ENCODE measurements at regions not wholly inside any gene's neighbourhood (a gene's known extent, or its start where the extent isn't known, plus 50 kb on each side); places are given as distances from the start of the nearest gene placed in this dataset.

- Histone ChIP-seq H3K36me3 (no peaks in the 10 kb centered on the region), H3K4me1 (no peaks in the 10 kb centered on the region), H3K4me3 (no peak overlapping the region), H3K27me3 (no peaks in the 10 kb centered on the region), H3K27ac (no peak overlapping the region), H3K9me3 (no peaks in the 10 kb centered on the region)
- no peak for TF ChIP-seq CTCF (IDR thresholded peaks at IDR 0.05)
- DNase-seq (ENCODE audit: low spot score): no peak
Observed at GRCh38 chr4:112807083-112807482, 170.1 kb downstream of the LARP7 start.

- H3K27ac ChIP-seq: no peak overlapping the region
- no peak for TF ChIP-seq CTCF (IDR thresholded peaks at IDR 0.05)
- no peaks in the 10 kb centered on the region for H3K4me1 ChIP-seq
- no peaks in the 10 kb centered on the region for H3K9me3 ChIP-seq
- no peaks in the 10 kb centered on the region for H3K36me3 ChIP-seq
- no peaks in the 10 kb centered on the region for H3K27me3 ChIP-seq
- DNase-seq (ENCODE audit: low spot score): no peak
- H3K4me3 ChIP-seq: no peak overlapping the region
Observed at GRCh38 chr4:112808001-112808400, 171.1 kb downstream of the LARP7 start.

- no peak for TF ChIP-seq CTCF (IDR thresholded peaks at IDR 0.05)
- H3K36me3 ChIP-seq: no peaks in the 10 kb centered on the region
- DNase-seq (ENCODE audit: low spot score): no peak
- H3K4me3 ChIP-seq: no peak overlapping the region
- no peaks in the 10 kb centered on the region for H3K27me3 ChIP-seq
- no peaks in the 10 kb centered on the region for H3K9me3 ChIP-seq
- peaks cover 0 to 14% of the 10 kb centered on the region in 2 donors for H3K4me1 ChIP-seq
- H3K27ac ChIP-seq: no peak overlapping the region
Observed at GRCh38 chr4:112813790-112814189, 176.8 kb downstream of the LARP7 start.

GRCh38 chr4:112817933-112818593, 181.1 kb downstream of the LARP7 start:
- no peak for TF ChIP-seq CTCF (IDR thresholded peaks at IDR 0.05)
- H3K27ac ChIP-seq: peak overlapping the region; percentile 19 to 45
- H3K4me3 ChIP-seq: peak overlapping the region; percentile 25 to 44
- H3K27me3 ChIP-seq: no peaks in the 10 kb centered on the region
- no peaks in the 10 kb centered on the region for H3K36me3 ChIP-seq
- H3K4me1 ChIP-seq: peaks cover 0 to 16% of the 10 kb centered on the region in 2 donors
- no peaks in the 10 kb centered on the region for H3K9me3 ChIP-seq
- DNase-seq (ENCODE audit: low spot score): peak; percentile 87

DNA sequence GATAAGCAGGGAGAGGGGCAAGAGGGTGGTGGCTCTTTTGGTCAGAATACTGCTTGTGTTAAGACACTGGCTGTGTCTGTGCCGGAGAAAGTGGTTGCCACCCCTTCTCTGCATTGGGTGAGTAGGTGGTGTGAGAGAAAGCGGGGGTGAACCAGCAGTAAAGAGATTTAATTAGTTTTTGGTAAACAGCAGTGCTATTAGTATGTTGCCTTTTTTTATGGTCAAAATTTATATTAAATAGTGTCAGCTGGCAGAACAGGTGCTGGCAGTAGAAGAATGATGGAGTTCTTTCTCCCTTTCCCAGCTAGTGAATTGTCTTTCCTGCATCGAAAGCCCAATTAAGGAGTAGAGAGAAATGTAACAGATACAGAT, 181.6 kb downstream of the LARP7 start:
- Histone ChIP-seq H3K27ac (peak overlapping the region; percentile 19 to 45), H3K36me3 (no peaks in the 10 kb centered on the region)

More for the DNA sequence above, 181.6 kb downstream of the LARP7 start:
- H3K27me3 ChIP-seq: no peaks in the 10 kb centered on the region
- H3K4me1 ChIP-seq: peaks cover 0 to 16% of the 10 kb centered on the region in 2 donors
- no peak for DNase-seq (ENCODE audit: low spot score)
- no peaks in the 10 kb centered on the region for H3K9me3 ChIP-seq
- H3K4me3 ChIP-seq: peak overlapping the region; percentile 25 to 44
- TF ChIP-seq CTCF (IDR thresholded peaks at IDR 0.05): no peak
